Eye (tissue), 1 donor: ENCODE measurements at regions not wholly inside any gene's neighbourhood (a gene's known extent, or its start where the extent isn't known, plus 50 kb on each side); places are given as distances from the start of the nearest gene placed in this dataset.
"Not testable (repeated sequence)": the region's sequence is repeated elsewhere in the genome, so short reads cannot be mapped to it uniquely, and the experiment has no call there.

Experiments
- DNase-seq: peaks from one replicate; pipeline ENCODE4 v3.0.0-alpha.2; 2015

GRCh38 chr2:242031481-242032019, 162.0 kb downstream of the RTP5 start:
- no peak for DNase-seq

DNA sequence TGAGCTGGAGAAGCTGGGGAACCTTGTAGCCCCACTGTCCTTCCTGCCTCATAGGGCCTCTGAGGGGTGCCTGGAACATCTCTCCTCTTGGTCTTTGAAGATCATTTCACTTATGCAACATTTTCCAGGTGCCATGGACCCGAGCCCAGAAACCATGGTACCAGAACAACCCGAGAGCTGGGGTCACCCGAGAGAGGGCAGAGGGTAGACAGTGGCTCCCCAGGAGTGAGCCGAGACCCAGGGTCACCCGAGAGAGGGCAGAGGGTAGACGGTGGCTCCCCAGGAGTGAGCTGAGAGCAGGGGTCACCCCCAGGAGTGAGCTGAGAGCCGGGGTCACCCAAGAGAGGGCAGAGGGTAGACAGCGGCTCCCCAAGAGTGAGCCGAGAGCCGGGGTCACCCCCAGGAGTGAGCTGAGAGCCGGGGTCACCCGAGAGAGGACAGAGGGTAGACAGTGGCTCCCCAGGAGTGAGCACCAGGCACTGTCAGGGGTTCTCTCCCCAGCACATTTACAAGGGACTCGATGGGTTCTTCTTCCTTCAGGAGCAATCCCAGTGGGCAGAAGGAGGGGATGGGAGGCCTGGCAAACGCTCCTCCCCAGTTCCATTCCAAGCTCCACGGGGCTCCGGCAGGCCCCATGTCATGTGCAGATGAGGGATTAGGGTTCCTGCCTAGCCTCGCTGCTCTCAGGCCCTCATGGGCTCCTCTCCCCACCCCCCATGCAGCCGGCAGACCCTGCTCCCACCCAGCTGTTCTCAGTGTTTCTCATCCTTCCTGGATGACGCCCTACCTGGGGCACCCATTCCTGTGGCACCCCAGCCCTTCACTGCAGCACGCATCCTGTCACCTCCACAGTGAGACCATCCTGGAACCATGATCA, 163.5 kb downstream of the RTP5 start:
- DNase-seq, result no peak

DNA sequence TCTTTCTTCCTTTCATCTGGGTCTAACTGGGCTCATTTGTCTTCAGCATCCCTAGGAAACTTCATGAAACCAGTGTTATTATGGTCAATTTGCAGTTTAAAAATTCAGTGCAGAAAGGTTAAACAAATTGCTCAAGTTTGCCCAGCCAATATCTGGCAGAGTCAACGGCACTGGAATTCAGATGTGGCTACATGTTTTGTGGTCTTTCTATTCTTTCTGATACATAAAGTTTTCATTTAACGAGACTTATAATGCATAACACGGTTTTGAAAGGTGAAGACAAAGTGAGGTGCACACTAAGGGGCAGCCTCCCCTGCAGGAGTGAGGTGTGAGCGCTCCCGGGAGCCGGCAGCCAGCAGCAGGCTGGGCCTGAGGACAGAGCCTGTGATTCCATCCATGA, 164.6 kb downstream of the RTP5 start:
- DNase-seq, result no peak

- DNase-seq, result no peak
These were observed 165.7 kb downstream of the RTP5 start for GRCh38 chr2:242034996-242035814.

- no peak for DNase-seq
These were observed 166.5 kb downstream of the RTP5 start for GRCh38 chr2:242035858-242036652.

- no peak for DNase-seq
These were observed 167.1 kb downstream of the RTP5 start for GRCh38 chr2:242036653-242036950.

GRCh38 chr2:242038166-242038927, 168.8 kb downstream of the RTP5 start:
- no peak for DNase-seq

DNA sequence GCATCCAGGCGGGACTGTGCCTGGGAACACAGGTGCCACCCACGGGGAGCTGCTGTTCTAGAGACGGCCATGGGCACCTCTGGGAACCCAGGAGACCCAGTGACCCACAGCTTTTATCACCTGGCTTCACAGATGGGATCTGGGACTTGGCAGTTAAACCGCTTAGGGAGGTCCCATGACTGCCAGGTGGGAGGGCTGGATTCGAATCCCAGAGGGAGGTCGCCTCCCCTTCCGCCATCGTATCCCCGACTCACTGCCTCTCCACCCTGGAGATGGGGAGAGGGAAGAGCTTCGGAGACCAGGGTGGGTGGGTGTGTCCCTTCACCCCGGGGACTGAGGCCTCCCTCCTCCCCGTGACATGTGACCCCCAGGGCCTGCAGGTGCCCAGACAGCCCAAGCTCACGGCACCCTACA, 169.4 kb downstream of the RTP5 start:
- no peak for DNase-seq

- no peak for DNase-seq
These were observed 170.8 kb downstream of the RTP5 start for GRCh38 chr2:242040303-242040655.

DNA sequence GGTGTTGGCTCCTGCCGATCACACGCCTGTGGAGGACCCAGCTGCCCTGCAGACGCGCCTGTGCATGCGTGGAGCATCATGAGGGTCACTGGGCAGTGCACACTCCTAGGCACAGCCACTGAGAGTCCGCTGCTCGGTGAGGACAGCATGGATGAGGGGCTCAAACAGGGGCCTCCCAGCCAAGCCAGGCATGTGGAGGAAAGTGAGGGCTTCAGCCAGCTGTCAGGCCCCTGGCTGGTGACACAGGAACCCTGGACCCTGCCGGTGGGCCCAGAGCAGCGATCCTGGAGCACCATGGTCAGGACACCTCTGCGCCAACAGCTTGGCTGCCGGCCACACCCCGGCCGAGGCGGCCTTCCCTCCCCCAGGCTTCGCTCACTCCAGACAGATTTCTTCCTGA, 171.2 kb downstream of the RTP5 start:
- no peak for DNase-seq

GRCh38 chr2:242041816-242042215, 172.3 kb downstream of the RTP5 start:
- DNase-seq, result no peak

- no peak for DNase-seq
These were observed 174.2 kb downstream of the RTP5 start for GRCh38 chr2:242043538-242044312.

DNA sequence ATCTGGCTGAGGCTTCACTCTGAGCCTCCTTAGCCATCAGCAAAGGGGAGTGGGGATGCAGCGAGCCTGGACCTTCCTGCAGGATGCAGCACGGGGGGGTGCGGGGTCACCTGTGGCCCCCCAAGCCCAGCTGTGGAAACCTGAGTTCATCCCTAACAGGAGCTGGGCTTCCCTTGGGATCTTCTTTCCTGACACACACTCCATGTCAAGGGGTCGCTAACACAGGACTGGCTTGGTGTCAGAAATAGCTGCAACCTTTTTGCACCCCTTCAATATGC, 174.7 kb downstream of the RTP5 start:
- no peak for DNase-seq

GRCh38 chr2:242045596-242046144, 176.1 kb downstream of the RTP5 start:
- DNase-seq, result not testable (repeated sequence)

DNA sequence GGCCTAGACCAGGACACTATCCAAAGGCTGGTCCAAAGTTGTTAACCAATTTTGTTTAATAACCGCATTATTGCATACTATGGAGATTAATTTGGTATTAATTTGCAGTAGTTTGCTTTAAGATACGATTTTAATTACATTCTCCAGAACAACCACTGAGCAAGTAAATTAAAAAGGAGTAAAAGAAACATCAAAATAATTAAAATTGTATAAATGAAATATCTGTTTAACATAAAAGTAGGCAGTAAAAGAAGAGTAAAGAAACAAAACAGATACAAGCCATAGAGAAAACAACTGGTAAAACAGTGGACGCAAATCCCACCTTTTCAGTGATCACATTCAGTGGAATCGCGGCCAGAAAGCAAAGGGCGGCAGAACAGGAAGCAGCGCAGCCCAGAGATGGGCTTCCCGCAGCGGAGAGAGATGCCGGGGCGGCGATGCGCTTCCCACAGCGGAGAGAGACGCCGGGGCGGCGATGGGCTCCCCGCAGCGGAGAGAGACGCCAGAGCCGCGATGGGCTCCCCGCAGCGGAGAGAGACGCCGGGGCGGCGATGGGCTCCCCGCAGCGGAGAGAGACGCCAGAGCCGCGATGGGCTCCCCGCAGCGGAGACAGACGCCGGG, 176.8 kb downstream of the RTP5 start:
- no peak for DNase-seq

GRCh38 chr2:242047963-242048362, 178.4 kb downstream of the RTP5 start:
- DNase-seq, result no peak

GRCh38 chr2:242048479-242048878, 178.9 kb downstream of the RTP5 start:
- no peak for DNase-seq

DNA sequence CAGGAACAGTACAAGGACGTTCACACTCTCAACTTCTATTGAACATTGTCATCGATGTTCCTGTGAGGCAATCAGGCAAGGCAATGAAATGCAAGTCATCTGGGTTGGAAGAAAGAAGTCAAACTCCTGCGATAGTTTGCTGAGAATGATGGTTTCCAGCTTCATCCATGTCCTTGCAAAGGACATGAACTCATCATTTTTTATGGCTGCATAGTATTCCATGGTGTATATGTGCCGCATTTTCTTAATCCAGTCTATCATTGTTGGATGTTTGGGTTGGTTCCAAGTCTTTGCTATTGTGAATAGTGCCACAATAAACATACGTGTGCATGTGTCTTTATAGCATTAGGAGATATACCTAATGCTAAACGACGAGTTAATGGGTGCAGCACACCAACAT, 180.0 kb downstream of the RTP5 start:
- DNase-seq, result not testable (repeated sequence)

GRCh38 chr2:242051463-242051862, 181.9 kb downstream of the RTP5 start:
- no peak for DNase-seq

DNA sequence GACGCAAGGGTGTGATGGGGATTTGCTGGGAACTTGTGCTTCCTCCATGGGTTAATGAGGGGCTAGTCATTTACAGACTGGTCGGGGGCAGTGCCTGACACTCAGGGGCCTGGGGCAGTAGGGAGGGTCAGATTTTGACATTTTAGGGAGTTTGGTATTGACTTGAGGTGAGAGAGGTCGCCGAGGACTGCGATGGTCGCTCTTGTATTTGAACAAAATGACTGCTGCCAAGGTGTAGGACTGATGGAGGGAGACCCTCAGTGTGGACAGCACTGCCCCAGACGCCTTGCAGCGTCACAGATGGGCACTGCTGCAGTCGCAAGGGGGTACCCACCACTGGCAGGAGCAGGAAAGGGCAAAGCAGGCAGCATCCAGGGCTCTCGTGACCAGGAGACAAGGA, 182.9 kb downstream of the RTP5 start:
- DNase-seq, result no peak

DNA sequence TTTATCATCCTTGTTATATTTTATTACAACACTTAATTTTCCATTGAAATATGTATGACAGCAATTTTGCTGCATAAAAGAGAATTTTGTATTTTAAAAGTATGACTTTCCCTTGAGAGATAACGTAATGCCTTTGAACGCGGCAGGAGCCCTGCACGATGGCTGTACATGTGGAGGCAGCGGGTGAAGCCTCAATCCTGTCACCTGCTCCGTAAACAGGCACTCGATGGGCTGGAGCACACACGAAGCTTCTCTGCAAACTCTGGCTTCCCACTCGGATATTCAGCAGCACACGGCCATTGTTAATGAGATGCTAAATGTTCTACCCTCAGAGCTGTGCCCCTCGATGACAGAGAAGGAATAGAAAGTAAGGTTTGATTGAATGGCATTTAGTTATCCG, 184.4 kb downstream of the RTP5 start:
- no peak for DNase-seq
